ENCODE measurements at regions not wholly inside any gene's neighbourhood (a gene's known extent, or its start where the extent isn't known, plus 50 kb on each side); places are given as distances from the start of the nearest gene placed in this dataset.

DNA sequence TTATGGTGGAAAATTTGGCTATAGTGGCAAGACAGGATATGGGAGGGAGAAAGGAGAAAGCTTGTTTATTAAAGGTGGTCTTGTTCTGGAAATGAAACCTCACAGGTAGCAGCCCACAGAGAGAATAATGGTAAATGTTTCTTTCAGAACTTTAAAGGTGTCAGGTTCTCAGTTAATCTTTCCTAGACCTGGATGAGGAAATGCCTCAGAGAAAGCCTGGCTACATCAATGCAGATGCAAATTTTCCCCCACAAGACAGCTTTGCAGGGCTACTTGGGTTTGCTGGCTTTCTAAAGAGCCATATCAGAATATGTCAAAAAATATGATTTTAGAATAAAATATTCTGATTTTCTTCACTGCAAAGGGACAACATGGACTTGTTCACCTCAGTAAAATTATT lies 715.0 kb downstream of the FAM133A start:
- Histone ChIP-seq H4K91ac (ENCODE audit: low read depth, low read length, poor library complexity) (no peak overlapping the region), H3K79me1 (ENCODE audit: low read depth, low read length) (no peaks in the 10 kb centered on the region), H3K14ac (ENCODE audit: low read length) (no peak overlapping the region), H2BK5ac (ENCODE audit: low read length) (no peak overlapping the region), H4K8ac (ENCODE audit: low read depth, low read length) (no peak overlapping the region), H3K23ac (ENCODE audit: low read depth, low read length, poor library complexity) (no peak overlapping the region), H3K36me3 (replicated peaks in 1 of 2; ENCODE audit: control insufficient read depth in 2 of 2, insufficient read depth in 2 of 2, low read length in 2 of 2) (no peaks in the 10 kb centered on the region), H3K4ac (ENCODE audit: low read length) (no peak overlapping the region), H2BK120ac (ENCODE audit: low read depth, low read length) (no peak overlapping the region), H3K18ac (ENCODE audit: low read length) (no peak overlapping the region), H2BK12ac (ENCODE audit: low read length) (no peak overlapping the region), H3K27me3 (ENCODE audit: control insufficient read depth in 3 of 3, insufficient read depth in 3 of 3, low read depth in 1 of 3, low read length in 3 of 3) (no peaks in the 10 kb centered on the region), H3K4me3 (ENCODE audit: low read length in 2 of 2) (no peak overlapping the region), H2BK15ac (ENCODE audit: low read length) (no peak overlapping the region), H3K4me2 (ENCODE audit: insufficient read depth, low read length, poor library complexity, severe bottlenecking) (no peak overlapping the region), H2AK5ac (ENCODE audit: low read depth, low read length) (no peak overlapping the region), H3K9ac (ENCODE audit: low read depth, low read length, poor library complexity) (no peak overlapping the region), H3K27ac (replicated peaks; ENCODE audit: low read length) (no peak overlapping the region), H2AFZ (ENCODE audit: low read length) (no peak overlapping the region), H3K9me3 (replicated peaks in 1 of 2; ENCODE audit: control insufficient read depth in 2 of 2, insufficient read depth in 1 of 2, low read depth in 1 of 2, low read length in 2 of 2) (no peaks in the 10 kb centered on the region), H3K4me1 (ENCODE audit: control insufficient read depth in 2 of 2, insufficient read depth in 1 of 2, low read depth in 1 of 2, low read length in 2 of 2) (no peaks in the 10 kb centered on the region)
- no peak for DNase-seq (ENCODE audit: low spot score)

- H2AK5ac ChIP-seq (ENCODE audit: low read depth, low read length): no peak overlapping the region
Observed at GRCh38 chrX:94400488-94400887, 726.5 kb downstream of the FAM133A start.

GRCh38 chrX:94401426-94401825 lies 727.4 kb downstream of the FAM133A start:
- no peak overlapping the region for H3K4me3 ChIP-seq (ENCODE audit: low read length in 2 of 2)
- no peaks in the 10 kb centered on the region for H3K27me3 ChIP-seq (ENCODE audit: control insufficient read depth in 3 of 3, insufficient read depth in 3 of 3, low read depth in 1 of 3, low read length in 3 of 3)
- no peak overlapping the region for H2BK120ac ChIP-seq (ENCODE audit: low read depth, low read length)
- H3K23ac ChIP-seq (ENCODE audit: low read depth, low read length, poor library complexity): no peak overlapping the region
- no peak overlapping the region for H2BK12ac ChIP-seq (ENCODE audit: low read length)
- no peaks in the 10 kb centered on the region for H3K36me3 ChIP-seq (replicated peaks in 1 of 2; ENCODE audit: control insufficient read depth in 2 of 2, insufficient read depth in 2 of 2, low read length in 2 of 2)
- no CpG with 5 or more reads among the region's 2 CpGs for WGBS, 2 donors (ENCODE audit: extremely low coverage in 2 of 2, insufficient read length in 2 of 2, insufficient replicate concordance in 1 of 2)
- H3K4ac ChIP-seq (ENCODE audit: low read length): no peak overlapping the region
- no peaks in the 10 kb centered on the region for H3K79me1 ChIP-seq (ENCODE audit: low read depth, low read length)
- H3K9ac ChIP-seq (ENCODE audit: low read depth, low read length, poor library complexity): no peak overlapping the region
- H2AFZ ChIP-seq (ENCODE audit: low read length): no peak overlapping the region
- H3K4me2 ChIP-seq (ENCODE audit: insufficient read depth, low read length, poor library complexity, severe bottlenecking): no peak overlapping the region
- no peak overlapping the region for H4K8ac ChIP-seq (ENCODE audit: low read depth, low read length)
- H4K91ac ChIP-seq (ENCODE audit: low read depth, low read length, poor library complexity): no peak overlapping the region
- H3K9me3 ChIP-seq (replicated peaks in 1 of 2; ENCODE audit: control insufficient read depth in 2 of 2, insufficient read depth in 1 of 2, low read depth in 1 of 2, low read length in 2 of 2): no peaks in the 10 kb centered on the region
- no peak overlapping the region for H2BK15ac ChIP-seq (ENCODE audit: low read length)
- DNase-seq (ENCODE audit: low spot score): no peak
- no peak overlapping the region for H2AK5ac ChIP-seq (ENCODE audit: low read depth, low read length)
- no peak overlapping the region for H3K27ac ChIP-seq (replicated peaks; ENCODE audit: low read length)
- no peaks in the 10 kb centered on the region for H3K4me1 ChIP-seq (ENCODE audit: control insufficient read depth in 2 of 2, insufficient read depth in 1 of 2, low read depth in 1 of 2, low read length in 2 of 2)
- H2BK5ac ChIP-seq (ENCODE audit: low read length): no peak overlapping the region
- H3K18ac ChIP-seq (ENCODE audit: low read length): no peak overlapping the region
- no peak overlapping the region for H3K14ac ChIP-seq (ENCODE audit: low read length)

More at GRCh38 chrX:94400488-94400887, 726.5 kb downstream of the FAM133A start:
- Histone ChIP-seq H3K79me1 (ENCODE audit: low read depth, low read length) (no peaks in the 10 kb centered on the region), H3K23ac (ENCODE audit: low read depth, low read length, poor library complexity) (no peak overlapping the region), H3K36me3 (replicated peaks in 1 of 2; ENCODE audit: control insufficient read depth in 2 of 2, insufficient read depth in 2 of 2, low read length in 2 of 2) (no peaks in the 10 kb centered on the region), H2BK5ac (ENCODE audit: low read length) (no peak overlapping the region), H3K4me1 (ENCODE audit: control insufficient read depth in 2 of 2, insufficient read depth in 1 of 2, low read depth in 1 of 2, low read length in 2 of 2) (no peaks in the 10 kb centered on the region), H3K27ac (replicated peaks; ENCODE audit: low read length) (no peak overlapping the region), H4K91ac (ENCODE audit: low read depth, low read length, poor library complexity) (no peak overlapping the region), H3K9me3 (replicated peaks in 1 of 2; ENCODE audit: control insufficient read depth in 2 of 2, insufficient read depth in 1 of 2, low read depth in 1 of 2, low read length in 2 of 2) (no peaks in the 10 kb centered on the region), H4K8ac (ENCODE audit: low read depth, low read length) (no peak overlapping the region), H2BK15ac (ENCODE audit: low read length) (no peak overlapping the region), H3K9ac (ENCODE audit: low read depth, low read length, poor library complexity) (no peak overlapping the region), H3K4me3 (ENCODE audit: low read length in 2 of 2) (no peak overlapping the region), H2BK120ac (ENCODE audit: low read depth, low read length) (no peak overlapping the region), H3K4ac (ENCODE audit: low read length) (no peak overlapping the region), H2AFZ (ENCODE audit: low read length) (peak overlapping the region; percentile 45), H3K27me3 (ENCODE audit: control insufficient read depth in 3 of 3, insufficient read depth in 3 of 3, low read depth in 1 of 3, low read length in 3 of 3) (no peaks in the 10 kb centered on the region), H3K14ac (ENCODE audit: low read length) (no peak overlapping the region), H2BK12ac (ENCODE audit: low read length) (no peak overlapping the region), H3K18ac (ENCODE audit: low read length) (no peak overlapping the region), H3K4me2 (ENCODE audit: insufficient read depth, low read length, poor library complexity, severe bottlenecking) (no peak overlapping the region)
- DNase-seq (ENCODE audit: low spot score): no peak
- WGBS, 2 donors (ENCODE audit: extremely low coverage in 2 of 2, insufficient read length in 2 of 2, insufficient replicate concordance in 1 of 2): no CpG with 5 or more reads among the region's 2 CpGs

DNA sequence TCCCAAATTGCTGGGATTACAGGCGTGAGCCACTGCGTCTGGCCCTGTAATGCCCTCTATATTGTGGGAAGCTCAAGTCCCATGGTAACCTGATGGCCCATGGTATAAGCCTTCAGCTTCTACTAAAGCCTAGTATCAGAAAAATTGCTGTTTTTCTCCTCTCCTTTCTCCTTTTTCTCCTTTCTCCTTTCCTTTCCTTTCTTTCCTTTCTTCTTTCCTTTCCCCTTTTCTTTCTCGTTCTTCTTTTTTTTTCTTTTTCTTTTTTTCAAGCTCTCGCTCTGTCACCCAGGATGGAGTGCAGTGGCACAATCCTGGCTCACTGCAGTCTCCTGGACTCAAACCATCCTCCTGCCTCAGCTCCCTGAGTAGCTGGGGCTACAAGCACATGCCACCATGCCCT lies 740.7 kb downstream of the FAM133A start:
- Histone ChIP-seq H3K18ac (ENCODE audit: low read length) (no peak overlapping the region), H4K91ac (ENCODE audit: low read depth, low read length, poor library complexity) (no peak overlapping the region), H3K27ac (replicated peaks; ENCODE audit: low read length) (no peak overlapping the region), H3K14ac (ENCODE audit: low read length) (no peak overlapping the region), H3K9ac (ENCODE audit: low read depth, low read length, poor library complexity) (no peak overlapping the region), H3K23ac (ENCODE audit: low read depth, low read length, poor library complexity) (no peak overlapping the region), H3K4me3 (ENCODE audit: low read length in 2 of 2) (no peak overlapping the region), H3K9me3 (replicated peaks in 1 of 2; ENCODE audit: control insufficient read depth in 2 of 2, insufficient read depth in 1 of 2, low read depth in 1 of 2, low read length in 2 of 2) (no peaks in the 10 kb centered on the region), H2AK5ac (ENCODE audit: low read depth, low read length) (no peak overlapping the region), H2AFZ (ENCODE audit: low read length) (no peak overlapping the region), H3K36me3 (replicated peaks in 1 of 2; ENCODE audit: control insufficient read depth in 2 of 2, insufficient read depth in 2 of 2, low read length in 2 of 2) (no peaks in the 10 kb centered on the region), H3K4me2 (ENCODE audit: insufficient read depth, low read length, poor library complexity, severe bottlenecking) (no peak overlapping the region), H4K8ac (ENCODE audit: low read depth, low read length) (no peak overlapping the region), H3K4me1 (ENCODE audit: control insufficient read depth in 2 of 2, insufficient read depth in 1 of 2, low read depth in 1 of 2, low read length in 2 of 2) (no peaks in the 10 kb centered on the region), H2BK5ac (ENCODE audit: low read length) (no peak overlapping the region), H3K79me1 (ENCODE audit: low read depth, low read length) (no peaks in the 10 kb centered on the region), H3K27me3 (ENCODE audit: control insufficient read depth in 3 of 3, insufficient read depth in 3 of 3, low read depth in 1 of 3, low read length in 3 of 3) (no peaks in the 10 kb centered on the region), H2BK12ac (ENCODE audit: low read length) (no peak overlapping the region), H2BK15ac (ENCODE audit: low read length) (no peak overlapping the region), H3K4ac (ENCODE audit: low read length) (no peak overlapping the region), H2BK120ac (ENCODE audit: low read depth, low read length) (no peak overlapping the region)
- no CpG with 5 or more reads among the region's 4 CpGs for WGBS, 2 donors (ENCODE audit: extremely low coverage in 2 of 2, insufficient read length in 2 of 2, insufficient replicate concordance in 1 of 2)
- DNase-seq (ENCODE audit: low spot score): no peak
